Activated CD4-positive, alpha-beta T cell treated with anti-CD3 and anti-CD28 coated beads, Interleukin-2, amount 50 U/mL, for 48 hours (primary cell): ENCODE measurements at regions not wholly inside any gene's neighbourhood (a gene's known extent, or its start where the extent isn't known, plus 50 kb on each side); places are given as distances from the start of the nearest gene placed in this dataset.
"Not testable (repeated sequence)": the region's sequence is repeated elsewhere in the genome, so short reads cannot be mapped to it uniquely, and the experiment has no call there.

ENCODE experiments used
- DNase-seq, 2 experiments: peaks; one replicate each; pipeline ENCODE4 v3.0.0-alpha.2; 2020

DNA sequence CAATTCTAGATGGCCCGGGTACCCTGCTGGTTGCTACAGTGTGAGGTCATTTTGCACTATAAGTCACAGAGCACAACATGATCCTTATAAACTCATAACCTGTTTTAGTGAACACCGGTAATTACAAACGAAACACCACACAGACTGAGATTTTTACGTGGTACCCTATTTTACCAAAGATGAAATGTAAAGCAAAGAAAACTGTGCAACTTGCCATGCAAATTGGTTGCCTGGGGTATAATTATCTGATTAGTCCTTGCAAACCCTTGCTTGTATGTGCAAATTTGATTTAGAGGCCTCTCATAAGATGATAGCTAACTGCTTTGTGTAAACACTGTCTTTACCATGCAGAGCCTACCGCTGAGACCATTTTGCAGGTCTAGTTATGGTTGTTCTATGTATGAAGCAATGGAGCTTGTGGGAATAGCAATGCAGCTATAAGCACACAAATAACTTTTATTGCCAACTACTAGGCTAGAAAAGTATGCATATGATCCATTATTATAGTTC lies 372.1 kb upstream of the FAR2 start:
- no peak for DNase-seq

DNA sequence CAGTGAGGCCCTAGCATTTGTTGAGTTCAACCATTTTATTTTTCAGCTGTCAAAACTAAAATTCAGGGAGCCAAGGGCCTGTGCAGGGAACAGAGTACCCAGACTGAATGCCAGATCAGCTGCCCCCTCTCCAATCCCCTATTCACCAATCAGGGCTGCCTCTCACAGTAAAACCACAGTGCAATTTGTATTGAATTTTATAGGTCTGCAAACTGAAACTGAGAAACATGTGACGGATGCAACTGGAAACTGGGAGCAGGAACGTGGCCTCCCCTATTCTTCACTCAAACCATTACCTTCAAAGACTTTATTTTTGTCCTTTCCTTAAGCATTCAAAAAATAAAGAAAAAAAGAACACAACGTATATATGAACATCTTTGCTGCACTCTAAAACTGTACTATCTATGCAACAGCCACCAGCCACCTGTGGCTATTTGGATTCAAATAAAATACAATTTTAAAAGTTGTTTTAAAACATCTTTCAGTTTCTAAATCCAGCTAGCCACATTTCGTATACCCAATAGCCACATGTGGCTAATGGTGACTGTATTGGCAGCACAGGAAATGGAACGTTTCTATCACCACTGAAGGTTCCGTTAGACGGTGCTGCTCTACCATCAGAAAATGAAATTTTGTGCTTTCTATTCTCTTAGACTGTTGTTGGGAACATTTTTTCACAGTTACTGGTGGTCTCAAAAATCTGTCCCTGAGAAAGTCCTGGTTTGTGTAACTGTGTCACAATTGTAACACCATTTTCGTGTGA lies 371.3 kb upstream of the FAR2 start:
- no peak for DNase-seq

DNA sequence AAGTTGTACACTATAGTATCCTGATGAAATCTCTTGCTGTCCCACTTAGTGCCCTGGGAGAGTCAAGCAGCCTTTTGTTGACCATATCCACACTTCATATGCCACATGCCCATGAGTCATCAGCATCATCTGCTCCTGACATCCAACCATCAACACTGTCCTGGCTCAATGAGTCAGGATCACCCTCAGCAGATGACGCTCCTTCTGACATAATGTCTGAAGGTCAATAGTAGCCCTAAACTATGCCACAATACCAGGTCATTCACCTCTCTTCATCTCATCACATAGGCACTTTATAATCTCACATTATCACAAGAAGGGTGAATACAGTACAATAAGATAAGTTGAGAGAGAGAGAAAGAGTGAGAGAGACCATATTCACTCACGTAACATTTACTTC lies 369.0 kb upstream of the FAR2 start:
- DNase-seq: no peak

DNA sequence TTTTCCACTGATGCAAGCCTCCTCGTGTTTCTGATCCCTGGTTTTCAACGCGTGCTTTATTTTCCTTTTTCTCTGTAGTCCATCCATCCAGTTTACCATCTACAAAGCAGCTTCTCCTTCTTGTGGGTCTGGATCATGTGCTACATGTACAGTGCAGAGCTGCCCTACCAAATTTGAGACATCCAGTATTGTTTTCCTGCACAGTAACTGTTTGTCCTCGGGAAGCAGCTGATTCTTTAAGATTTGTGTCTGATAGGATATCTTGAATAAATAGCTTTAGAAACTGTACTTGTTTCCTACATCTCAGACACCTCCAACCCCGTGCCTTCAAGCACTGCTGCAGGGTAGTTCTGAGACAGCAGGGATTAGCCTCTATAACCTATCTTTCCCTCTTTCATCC lies 368.1 kb upstream of the FAR2 start:
- DNase-seq: no peak

DNA sequence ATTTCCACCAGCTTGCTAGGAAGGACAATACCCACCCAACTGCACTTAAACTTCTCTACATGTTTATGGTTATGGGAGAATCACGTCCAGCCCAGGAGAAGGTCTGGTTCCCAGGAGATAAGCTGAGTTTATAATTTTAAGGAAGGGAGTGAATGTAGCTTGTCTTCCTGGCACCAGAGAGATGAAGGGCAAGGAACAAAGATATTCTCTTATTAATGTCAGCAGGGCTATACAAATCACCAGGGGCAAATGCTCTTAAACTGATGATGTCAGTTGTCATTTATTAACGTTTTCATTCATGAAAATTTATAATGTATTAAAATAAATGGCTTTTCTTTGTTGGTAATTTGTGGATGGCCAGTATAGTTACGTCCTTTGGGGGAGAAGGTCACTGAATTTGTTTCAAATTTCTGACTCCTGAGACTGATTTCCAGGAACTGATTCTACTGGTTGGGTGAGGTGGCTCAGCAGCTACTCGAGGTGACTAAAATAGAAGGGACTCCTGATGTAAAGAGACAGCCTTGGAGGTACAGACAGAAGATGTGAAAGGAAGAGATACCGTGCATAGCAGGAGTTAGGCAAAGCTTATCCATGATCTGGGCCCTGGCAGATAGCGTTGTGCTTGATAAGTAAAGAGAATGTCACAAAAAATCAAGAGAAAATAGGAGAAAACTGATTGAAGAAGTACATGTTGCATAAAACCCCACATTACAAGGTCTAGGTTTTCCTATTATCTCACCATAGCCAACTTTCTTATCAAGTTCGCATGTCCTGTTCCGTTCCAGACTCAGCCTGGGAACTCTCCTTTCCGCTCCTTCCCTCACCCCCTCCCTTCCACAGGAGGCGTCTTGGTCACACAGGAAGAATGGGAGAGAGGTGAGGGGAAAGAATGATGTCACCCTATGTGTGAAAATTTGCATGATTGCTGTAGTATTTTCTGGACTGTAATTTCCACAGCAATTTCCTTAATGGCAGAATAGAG lies 367.1 kb upstream of the FAR2 start:
- no peak for DNase-seq

DNA sequence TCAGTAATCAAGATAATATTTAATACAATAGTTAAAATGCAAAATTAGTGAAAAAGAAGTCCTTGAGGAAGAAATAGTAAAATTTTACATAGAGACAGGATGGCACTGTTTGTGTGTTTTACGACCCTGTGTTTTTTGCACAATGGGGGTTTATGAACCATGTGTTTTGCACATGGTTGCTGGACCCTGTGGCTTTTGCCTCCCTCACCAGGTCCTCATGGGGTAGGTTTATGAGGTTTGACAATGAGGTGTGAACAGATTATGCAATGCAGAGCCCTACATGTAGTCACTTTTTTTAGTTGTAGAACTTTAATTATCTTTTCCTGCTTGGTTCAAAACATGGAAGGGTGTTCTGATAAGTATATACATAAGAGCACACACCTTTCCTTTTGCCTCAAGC lies 366.3 kb upstream of the FAR2 start:
- no peak for DNase-seq

DNA sequence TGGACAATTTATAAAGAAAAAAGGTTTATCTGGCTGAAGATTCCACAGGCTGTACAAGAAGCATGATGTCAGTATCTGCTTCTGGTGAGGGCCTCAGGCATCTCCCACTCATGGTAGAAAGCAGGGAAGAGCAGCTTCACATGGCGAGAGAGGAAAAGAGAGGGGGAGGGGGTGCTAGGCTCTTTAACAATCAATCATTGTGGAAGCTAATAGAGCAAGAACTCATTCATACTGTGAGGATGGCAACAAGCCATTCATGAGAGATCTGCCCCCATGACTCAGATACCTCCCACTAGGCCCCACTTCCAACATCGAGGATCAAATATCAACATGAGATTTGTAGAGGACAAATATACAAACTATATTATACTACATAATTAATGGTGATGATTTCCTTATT lies 361.9 kb upstream of the FAR2 start:
- DNase-seq: no peak

DNA sequence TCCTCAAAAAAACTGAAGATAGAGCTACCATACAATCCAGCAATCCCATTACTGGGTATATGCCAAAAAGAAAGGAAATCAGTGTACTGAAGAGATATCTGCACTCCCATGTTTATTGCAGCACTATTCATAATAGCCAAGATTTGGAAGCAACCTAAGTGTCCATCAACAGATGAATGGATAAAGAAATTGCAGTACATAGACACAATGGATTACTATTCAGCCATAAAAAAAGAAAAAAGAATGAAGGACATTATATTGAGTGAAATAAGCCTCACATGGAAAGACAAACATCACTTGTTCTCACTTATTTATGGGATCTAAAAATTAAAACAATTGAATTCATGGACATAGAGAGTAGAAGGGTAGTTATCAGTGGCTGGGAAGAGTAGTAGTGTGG lies 360.8 kb upstream of the FAR2 start:
- DNase-seq: not testable (repeated sequence)

DNA sequence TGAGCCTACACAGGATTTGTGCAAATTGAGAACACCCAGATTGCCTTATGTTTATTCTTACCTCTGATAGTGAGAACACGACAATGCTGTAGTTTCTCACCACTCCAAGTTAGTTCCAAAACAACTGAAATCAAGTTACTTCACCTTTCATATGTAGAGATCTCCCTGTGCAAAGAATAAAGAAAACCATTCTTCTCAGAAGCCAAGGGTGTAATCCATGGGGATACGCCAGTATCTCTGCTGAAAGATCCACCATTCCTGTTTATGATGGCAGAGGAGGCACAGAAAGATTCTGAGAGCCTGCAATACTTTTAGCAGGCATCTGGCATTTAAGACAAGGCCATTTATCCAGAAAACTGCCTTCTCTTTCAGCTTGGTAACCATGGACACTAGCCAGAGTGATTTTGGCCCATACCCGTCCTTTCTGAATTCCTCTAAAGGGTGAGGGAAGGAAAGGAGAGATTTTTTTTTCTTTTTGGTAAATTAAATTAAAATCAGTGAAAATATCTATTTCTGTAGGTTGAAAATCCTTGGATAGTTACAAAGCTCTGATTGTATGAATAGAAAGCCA lies 355.4 kb upstream of the FAR2 start:
- DNase-seq: no peak

DNA sequence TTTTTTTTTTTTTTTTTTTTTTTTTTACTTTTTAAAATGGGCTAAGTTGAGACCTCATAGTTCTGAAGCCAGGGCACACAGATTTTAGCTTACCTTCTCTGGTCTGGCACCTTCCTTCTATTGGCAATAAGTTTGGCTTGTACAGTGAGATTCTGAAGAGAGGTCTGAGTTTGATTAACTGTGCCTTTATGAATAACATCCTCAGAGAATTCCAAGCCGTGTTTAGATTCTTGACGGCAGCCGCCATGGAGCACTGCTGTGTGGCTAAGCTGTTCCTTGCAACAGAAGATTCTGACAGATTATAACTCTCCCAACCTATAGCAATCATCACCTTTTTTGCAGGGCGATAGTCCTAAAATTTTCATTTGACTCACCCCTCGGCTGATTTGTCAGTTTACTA lies 354.9 kb upstream of the FAR2 start:
- DNase-seq: no peak

DNA sequence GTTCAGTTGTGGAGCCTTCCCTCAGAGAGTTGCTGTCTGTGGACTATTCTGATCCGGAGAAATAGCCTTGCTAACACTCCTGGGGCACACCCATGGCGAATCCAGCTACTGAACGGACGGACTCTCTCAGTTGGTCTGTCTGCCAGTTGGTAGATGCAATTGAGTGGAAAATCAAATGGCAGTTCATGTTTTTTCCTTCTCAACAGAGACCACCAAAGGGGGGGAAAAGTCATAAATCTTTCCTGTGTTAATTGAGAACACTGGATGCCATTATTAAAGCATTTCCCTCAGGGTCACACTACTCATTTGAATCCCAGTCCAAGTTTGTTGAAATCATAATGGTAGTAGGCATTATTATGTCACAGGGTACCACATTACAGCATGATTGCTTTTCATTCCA lies 354.3 kb upstream of the FAR2 start:
- DNase-seq: no peak

DNA sequence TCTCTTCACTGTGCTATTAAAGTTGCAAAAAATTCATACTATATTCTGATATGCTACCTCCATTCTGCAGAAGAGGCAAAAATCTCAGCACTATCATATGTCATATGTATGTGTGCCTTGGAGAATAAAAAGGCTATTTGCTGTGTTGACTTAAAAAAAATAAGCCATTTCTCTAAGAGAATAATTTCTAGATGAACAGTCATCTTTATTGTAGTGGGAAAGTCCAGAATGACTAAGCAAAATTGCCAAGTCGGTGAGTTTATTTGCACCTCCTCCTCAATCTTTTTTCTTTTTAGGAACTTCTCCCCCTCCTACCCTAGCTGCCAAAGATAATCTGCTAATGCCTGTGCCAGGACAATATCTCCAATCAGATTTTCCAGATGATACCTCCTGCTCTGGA lies 353.8 kb upstream of the FAR2 start:
- DNase-seq: no peak

DNA sequence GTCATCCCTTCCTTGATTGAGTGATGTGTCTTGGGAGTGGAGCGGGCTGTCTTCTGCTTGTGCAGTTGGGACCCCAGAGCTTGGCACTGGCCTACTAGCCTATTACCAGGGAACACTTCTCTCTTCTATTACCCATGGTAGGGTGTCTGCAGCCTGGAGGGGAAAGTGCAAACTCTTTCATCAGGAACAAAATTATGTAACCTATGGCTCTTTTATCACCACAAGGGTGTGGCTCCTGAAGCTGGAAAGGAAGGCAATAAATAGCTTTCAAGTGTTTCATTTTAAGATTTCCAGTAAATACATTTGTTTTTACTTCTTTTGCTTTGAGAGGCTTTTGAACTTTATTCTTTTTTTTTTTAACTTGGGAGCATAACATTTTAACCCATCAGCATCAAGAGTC lies 349.7 kb upstream of the FAR2 start:
- no peak for DNase-seq

DNA sequence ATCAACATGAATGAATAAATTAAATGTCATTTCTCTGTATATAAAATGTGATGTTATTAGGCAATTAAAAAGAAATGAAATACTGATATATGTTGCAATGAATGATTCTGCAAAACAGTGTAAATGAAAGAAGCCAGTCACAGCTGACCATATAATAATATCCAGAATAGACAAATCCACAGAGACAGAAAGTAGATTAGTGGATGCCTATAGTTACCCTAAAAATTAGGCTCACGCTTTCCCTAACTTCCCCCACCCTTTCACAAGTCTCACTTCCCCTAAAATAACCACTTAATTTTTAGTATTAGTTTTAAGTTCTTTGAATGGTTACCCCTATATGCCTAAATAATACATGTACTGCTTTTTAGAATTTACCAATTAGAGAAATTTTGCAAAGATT lies 348.9 kb upstream of the FAR2 start:
- no peak for DNase-seq

DNA sequence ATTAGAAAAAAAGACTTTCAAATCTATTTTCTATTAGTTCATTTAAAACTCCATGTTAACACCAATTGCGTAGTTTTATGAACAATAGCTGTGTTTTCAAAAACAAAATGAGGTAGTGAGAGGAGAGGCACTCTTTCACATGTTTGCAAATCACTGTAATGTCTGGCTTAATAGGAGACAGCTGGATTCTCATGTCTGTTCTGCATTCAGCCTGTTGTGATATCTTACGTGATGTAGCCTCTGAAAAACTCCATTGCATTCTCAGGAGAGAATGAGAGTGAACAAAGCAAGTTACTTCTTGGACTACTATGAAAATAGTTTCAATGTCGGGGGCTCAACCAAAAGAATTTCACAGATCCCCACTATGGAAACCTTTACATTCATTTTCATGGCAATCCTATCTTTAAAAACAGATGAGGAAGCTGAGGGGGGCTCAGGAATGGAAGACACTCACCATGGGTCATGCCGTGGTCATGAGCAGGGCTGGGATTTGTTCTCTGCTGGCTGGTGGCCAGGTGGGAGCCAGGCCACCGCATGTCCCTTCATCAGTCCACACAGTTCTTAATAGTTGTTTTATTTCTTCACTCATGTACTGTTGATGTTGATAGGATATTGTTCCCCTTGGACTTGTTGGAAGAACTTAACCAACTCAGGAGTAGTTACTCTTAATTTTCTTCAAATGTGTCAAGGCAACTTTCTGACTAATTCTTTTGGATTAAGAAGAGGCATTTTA lies 346.2 kb upstream of the FAR2 start:
- DNase-seq: no peak

DNA sequence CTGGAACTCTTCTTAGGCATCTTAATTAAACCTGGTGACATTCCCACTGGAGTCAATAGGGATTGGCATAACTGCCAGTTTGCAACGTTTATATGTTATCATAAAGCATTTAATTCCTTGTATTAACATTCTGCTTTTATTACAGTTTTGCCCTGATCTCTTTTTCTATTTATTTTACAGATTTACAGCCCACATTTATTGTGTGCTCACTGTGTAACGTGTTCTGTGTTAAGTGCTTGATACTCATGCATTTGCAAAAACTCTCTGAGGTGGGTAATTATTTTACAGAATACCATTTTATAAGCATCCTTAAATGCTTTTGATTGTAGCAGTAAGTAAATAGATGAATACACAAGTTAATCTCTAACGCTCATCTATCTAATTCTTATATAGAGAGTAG lies 341.5 kb upstream of the FAR2 start:
- no peak for DNase-seq

DNA sequence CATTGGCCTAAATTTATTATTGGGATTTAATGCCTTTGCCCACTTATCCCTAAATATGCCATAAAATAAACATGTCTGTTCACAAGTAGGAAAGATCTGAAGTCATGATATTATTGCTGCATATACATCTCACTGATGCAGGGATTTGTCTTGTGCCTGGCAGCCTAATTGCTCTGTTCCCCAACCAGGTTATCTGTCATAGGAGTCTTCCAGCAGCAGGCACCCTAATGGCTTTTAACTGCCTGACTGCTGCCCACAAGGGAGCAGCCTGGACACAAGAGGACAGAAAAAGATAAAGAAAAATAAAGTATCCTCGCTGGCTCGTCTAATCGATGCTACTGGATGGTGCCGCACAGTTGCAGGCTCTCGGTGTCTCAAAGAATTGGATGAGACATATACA lies 337.6 kb upstream of the FAR2 start:
- no peak for DNase-seq

DNA sequence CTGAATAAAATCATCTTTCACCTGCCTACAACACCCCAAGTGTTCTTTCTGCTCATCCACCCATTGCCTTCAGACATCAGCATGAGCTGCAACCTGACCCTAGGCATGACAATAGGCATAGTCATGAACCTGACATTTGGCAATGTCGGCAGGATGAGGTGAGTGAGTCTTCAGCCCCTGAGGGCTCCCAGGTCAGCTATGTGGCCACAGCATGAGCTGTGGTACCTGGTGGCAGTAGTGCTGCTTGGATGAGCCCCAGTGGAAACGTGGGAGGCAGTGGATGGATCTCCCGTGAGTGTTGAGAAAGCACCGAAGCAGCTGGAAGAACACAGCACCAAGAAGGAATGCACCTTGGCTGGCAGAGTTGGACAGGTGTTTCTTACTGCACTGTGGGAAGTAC lies 334.8 kb upstream of the FAR2 start:
- no peak for DNase-seq

DNA sequence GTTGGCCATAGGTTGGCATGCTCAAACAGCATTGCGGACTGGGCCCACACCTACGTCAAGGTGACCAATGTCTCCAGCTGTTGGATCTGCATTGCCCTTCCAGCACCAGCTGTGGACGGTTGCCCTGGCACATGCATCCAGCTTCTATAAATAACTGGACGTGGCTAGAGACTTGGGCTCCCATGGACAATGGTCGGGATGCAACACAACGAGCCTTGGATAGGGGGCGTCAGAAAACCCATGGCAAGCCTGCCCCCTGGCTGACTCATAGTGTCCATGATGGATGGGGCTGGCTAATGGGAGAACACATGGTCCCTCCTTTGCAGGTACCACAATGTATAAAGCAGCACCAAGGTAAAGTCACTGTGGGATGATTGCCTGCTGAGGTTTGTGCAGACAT lies 331.6 kb upstream of the FAR2 start:
- no peak for DNase-seq

DNA sequence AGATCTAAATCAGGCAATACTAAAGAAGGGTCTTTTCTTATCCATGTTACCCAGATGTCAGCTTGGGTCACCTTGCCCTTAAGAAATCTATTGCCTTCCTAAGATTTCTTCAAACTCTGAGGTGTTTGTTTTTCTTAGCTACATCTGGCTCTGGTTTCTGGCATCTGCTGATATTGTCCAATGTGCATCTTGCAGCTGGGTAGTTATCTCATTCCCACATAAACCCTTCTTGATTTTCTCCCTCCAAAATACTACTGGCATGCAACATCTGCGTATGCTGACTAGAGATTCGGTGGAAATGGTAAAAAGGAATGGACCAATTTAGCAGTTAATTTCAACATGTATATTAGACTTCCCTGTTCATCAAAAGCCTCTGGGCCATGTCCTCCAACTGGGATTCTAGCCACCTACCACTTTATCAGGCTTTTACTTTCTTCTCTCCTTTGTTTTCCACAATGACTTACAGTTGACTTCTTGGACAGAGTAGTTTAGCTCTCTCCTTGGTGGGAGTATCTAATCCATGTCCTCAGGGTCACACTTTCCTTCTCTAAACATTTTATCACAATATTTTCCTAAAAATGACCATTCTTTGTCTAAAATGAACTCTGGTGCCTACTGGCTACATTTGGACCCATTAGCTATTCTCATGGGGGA lies 324.8 kb upstream of the FAR2 start:
- no peak for DNase-seq

DNA sequence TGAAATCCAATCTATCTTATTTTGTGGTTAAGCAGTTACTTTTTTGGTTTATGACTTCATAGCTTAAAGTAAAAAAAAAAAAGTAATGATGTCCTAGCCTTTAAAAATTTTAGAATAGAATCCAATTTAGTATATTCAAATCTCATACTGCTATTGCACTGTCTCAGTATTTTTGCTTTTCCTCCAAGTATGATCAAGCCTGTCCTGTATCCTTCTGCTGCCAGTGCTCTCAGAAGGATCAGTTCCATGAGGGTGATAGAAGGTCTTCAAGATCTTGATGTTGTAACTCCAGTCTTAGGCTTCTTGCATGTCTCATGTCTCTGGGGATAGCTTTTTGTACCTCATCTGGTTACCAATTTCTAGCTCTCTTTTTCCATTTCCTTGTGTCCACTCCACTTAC lies 324.2 kb upstream of the FAR2 start:
- no peak for DNase-seq

DNA sequence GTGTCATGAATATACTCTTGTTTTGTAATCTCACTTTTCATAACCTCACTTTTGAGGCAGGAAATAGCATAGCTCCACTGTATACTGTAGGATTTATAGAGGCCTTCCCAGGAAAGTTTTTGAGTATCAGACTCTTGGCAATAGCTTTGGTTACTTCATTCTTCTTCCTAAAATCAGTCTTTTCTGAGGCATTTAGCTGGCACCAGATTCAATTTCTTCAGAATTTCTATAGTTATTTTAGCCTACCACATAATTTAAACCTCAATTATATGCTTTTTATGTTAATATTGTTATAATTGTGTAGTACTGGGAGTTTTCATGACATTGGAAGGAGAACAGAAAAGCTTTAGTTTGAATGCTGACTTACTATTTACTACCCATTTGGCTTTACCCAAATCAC lies 322.3 kb upstream of the FAR2 start:
- DNase-seq: no peak

DNA sequence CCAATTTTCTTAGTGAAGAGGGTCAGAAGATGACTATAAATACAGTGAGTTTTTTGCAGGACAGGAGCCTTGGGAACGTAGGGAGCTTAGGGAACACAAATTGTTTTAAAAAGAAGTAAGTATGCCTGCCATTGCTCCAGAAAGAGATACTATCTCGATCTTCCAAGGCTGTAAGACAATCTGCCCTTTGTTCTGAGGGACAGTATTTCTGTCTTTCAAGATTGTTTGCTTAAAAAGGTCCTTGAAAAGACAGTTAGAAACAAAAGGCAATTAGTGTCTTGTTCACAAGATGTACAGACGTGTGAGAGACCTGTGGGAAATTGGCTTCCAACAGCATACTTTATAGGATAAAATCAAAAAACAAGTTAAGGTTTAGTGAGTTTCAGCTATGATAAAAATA lies 321.2 kb upstream of the FAR2 start:
- DNase-seq: no peak
